DLD1 (cell line): ENCODE measurements at regions not wholly inside any gene's neighbourhood (a gene's known extent, or its start where the extent isn't known, plus 50 kb on each side); places are given as distances from the start of the nearest gene placed in this dataset.
"Not testable (repeated sequence)": the region's sequence is repeated elsewhere in the genome, so short reads cannot be mapped to it uniquely, and the experiment has no call there.

ENCODE experiments used
- in situ Hi-C: cut with HindIII; loops from 2 replicates; pipeline ENCODE4 v1.10.0; 2017; ENCODE audit warnings: low sequenced_read_pairs

GRCh38 chr4:13981499-13981898 lies 354.0 kb upstream of the BOD1L1 start:
- in situ Hi-C loops = no loop called here

- in situ Hi-C loops = no loop called here
Observed at GRCh38 chr4:13982010-13982409, 354.5 kb upstream of the BOD1L1 start.

GRCh38 chr4:13983189-13983790 lies 355.8 kb upstream of the BOD1L1 start:
- in situ Hi-C loops = no loop called here

GRCh38 chr4:13984991-13985800 lies 357.7 kb upstream of the BOD1L1 start:
- in situ Hi-C loops = no loop called here

- in situ Hi-C loops = no loop called here
Observed at GRCh38 chr4:13985837-13986236, 358.3 kb upstream of the BOD1L1 start.

- in situ Hi-C loops = no loop called here
Observed at GRCh38 chr4:13986548-13986947, 359.0 kb upstream of the BOD1L1 start.

- in situ Hi-C loops = no loop called here
Observed at GRCh38 chr4:13988353-13989305, 361.1 kb upstream of the BOD1L1 start.

- in situ Hi-C loops = no loop called here
Observed at GRCh38 chr4:13989501-13989900, 362.0 kb upstream of the BOD1L1 start.

- in situ Hi-C loops = no loop called here
Observed at GRCh38 chr4:13990596-13991589, 363.4 kb upstream of the BOD1L1 start.

GRCh38 chr4:13992041-13992440 lies 364.5 kb upstream of the BOD1L1 start:
- in situ Hi-C loops = no loop called here

- in situ Hi-C loops = no loop called here
Observed at GRCh38 chr4:13992975-13993520, 365.5 kb upstream of the BOD1L1 start.

GRCh38 chr4:13994016-13994415 lies 366.5 kb upstream of the BOD1L1 start:
- in situ Hi-C loops = no loop called here

- in situ Hi-C loops = no loop called here
Observed at GRCh38 chr4:13998850-13999445, 371.4 kb upstream of the BOD1L1 start.

- in situ Hi-C loops = no loop called here
Observed at GRCh38 chr4:14000091-14000814, 372.7 kb upstream of the BOD1L1 start.

GRCh38 chr4:14002331-14002730 lies 374.8 kb upstream of the BOD1L1 start:
- in situ Hi-C loops = not testable (repeated sequence)

- in situ Hi-C loops = no loop called here
Observed at GRCh38 chr4:14008494-14008893, 381.0 kb upstream of the BOD1L1 start.

GRCh38 chr4:14018191-14018853 lies 390.8 kb upstream of the BOD1L1 start:
- in situ Hi-C loops = no loop called here

GRCh38 chr4:14022456-14022855 lies 394.9 kb upstream of the BOD1L1 start:
- in situ Hi-C loops = no loop called here
